IMR-90 (cell line): ENCODE measurements at regions not wholly inside any gene's neighbourhood (a gene's known extent, or its start where the extent isn't known, plus 50 kb on each side); places are given as distances from the start of the nearest gene placed in this dataset.

Experiments
- ATAC-seq: fragments of 200-7000 bp; cut with Tn5 transposase; 2 replicates; pipeline ENCODE4 v1.9.1; 2020; ENCODE audit warnings: low read depth, mild to moderate bottlenecking, moderate library complexity
- BruUV-seq: library from RNA; stranded (reverse); fragments of 400-500 nt; replicated peaks from 2 replicates; lab custom pipeline; 2021; lab: Mats Ljungman, UMichigan
- CTCF ChIA-PET: fragments of 300-600 bp; formaldehyde crosslinking; extraction: SDS; loops from one replicate; lab custom pipeline; 2021; ENCODE audit warnings: antibody characterized with exemption; lab: Yijun Ruan, JAX
- POLR2A ChIA-PET: fragments of 300-600 bp; sonication (Branson Sonifier 250); formaldehyde crosslinking; loops from one replicate; lab custom pipeline; 2022; ENCODE audit warnings: antibody characterized with exemption; ENCODE audit not compliant: unreplicated experiment; lab: Charles Lee
- DNase-seq: peaks from one replicate; pipeline ENCODE4 v3.0.0; 2013
- H2AFZ ChIP-seq: replicated peaks from 2 replicates; pipeline ENCODE3; 2013; ENCODE audit warnings: low read length, mild to moderate bottlenecking; ENCODE audit not compliant: poor library complexity
- H2AK5ac ChIP-seq: 2 replicates; pipeline ENCODE4 v1.6.1; 2013; ENCODE audit warnings: low read depth, low read length, inconsistent platforms
- H2AK9ac ChIP-seq: replicated peaks from 2 replicates; pipeline ENCODE3; 2013; ENCODE audit warnings: mild to moderate bottlenecking, low read depth, low read length, moderate library complexity; ENCODE audit not compliant: poor library complexity
- H2BK120ac ChIP-seq: 2 replicates; pipeline ENCODE4 v1.6.1; 2013; ENCODE audit warnings: low read depth, low read length, inconsistent platforms
- H2BK15ac ChIP-seq: 3 replicates; pipeline ENCODE4 v1.6.1; 2013; ENCODE audit warnings: low read depth, low read length, inconsistent platforms
- H2BK20ac ChIP-seq: 2 replicates; pipeline ENCODE4 v1.6.1; 2013; ENCODE audit warnings: low read depth, mild to moderate bottlenecking, inconsistent platforms, low read length, moderate library complexity
- H2BK5ac ChIP-seq: 2 replicates; pipeline ENCODE4 v1.6.1; 2013; ENCODE audit warnings: mild to moderate bottlenecking, low read depth, low read length, inconsistent platforms; ENCODE audit not compliant: poor library complexity, severe bottlenecking
- H3K14ac ChIP-seq: replicated peaks from 2 replicates; pipeline ENCODE4 v1.6.1; 2013; ENCODE audit warnings: low read depth, low read length, inconsistent platforms
- H3K18ac ChIP-seq: 2 replicates; pipeline ENCODE4 v1.6.1; 2013; ENCODE audit warnings: low read depth, low read length, control low read depth
- H3K23ac ChIP-seq: 2 replicates; pipeline ENCODE4 v1.6.1; 2013; ENCODE audit warnings: low read depth, low read length, inconsistent platforms
- H3K27ac ChIP-seq: 2 replicates; pipeline ENCODE4 v1.5.1; 2013; ENCODE audit warnings: mild to moderate bottlenecking, control low read depth, low read length; ENCODE audit not compliant: insufficient read depth
- H3K27me3 ChIP-seq: 2 replicates; pipeline ENCODE4 v1.6.1; 2013; ENCODE audit warnings: low read length; ENCODE audit not compliant: control insufficient read depth, insufficient read depth
- H3K36me3 ChIP-seq: 2 replicates; pipeline ENCODE4 v1.6.1; 2013; ENCODE audit warnings: low read length, mixed read lengths; ENCODE audit not compliant: control insufficient read depth, insufficient read depth
- H3K4ac ChIP-seq: 2 replicates; pipeline ENCODE4 v1.6.1; 2013; ENCODE audit warnings: low read depth, low read length, inconsistent platforms
- H3K4me1 ChIP-seq: 2 replicates; pipeline ENCODE4 v1.6.1; 2013; ENCODE audit warnings: low read length, mixed read lengths; ENCODE audit not compliant: control insufficient read depth, insufficient read depth
- H3K4me2 ChIP-seq: 2 replicates; pipeline ENCODE4 v1.6.1; 2013; ENCODE audit warnings: low read depth, mild to moderate bottlenecking, control low read depth, low read length, moderate library complexity
- H3K4me3 ChIP-seq: 2 replicates; pipeline ENCODE4 v1.5.1; 2013; ENCODE audit warnings: low read depth, mild to moderate bottlenecking, control low read depth, low read length, moderate library complexity; ENCODE audit not compliant: insufficient read depth
- H3K56ac ChIP-seq: 2 replicates; pipeline ENCODE4 v1.6.1; 2013; ENCODE audit warnings: low read length, inconsistent platforms; ENCODE audit not compliant: insufficient read depth; ENCODE audit errors: extremely low read depth
- H3K79me1 ChIP-seq, 2 experiments: 2 replicates each; pipeline ENCODE4 v1.6.1; 2013; ENCODE audit warnings: low read length in 2 of 2, inconsistent platforms in 1 of 2, low read depth in 1 of 2
- H3K9ac ChIP-seq: 2 replicates; pipeline ENCODE4 v1.6.1; 2013; ENCODE audit warnings: low read depth, low read length, control low read depth
- H3K9me1 ChIP-seq: 2 replicates; pipeline ENCODE4 v1.6.1; 2013; ENCODE audit warnings: low read length, inconsistent platforms; ENCODE audit not compliant: insufficient read depth
- H3K9me3 ChIP-seq: 2 replicates; pipeline ENCODE4 v1.6.1; 2013; ENCODE audit warnings: low read length; ENCODE audit not compliant: control insufficient read depth, insufficient read depth
- H4K20me1 ChIP-seq: 2 replicates; pipeline ENCODE4 v1.6.1; 2013; ENCODE audit warnings: low read length, inconsistent platforms; ENCODE audit not compliant: insufficient read depth
- H4K5ac ChIP-seq: 2 replicates; pipeline ENCODE4 v1.6.1; 2013; ENCODE audit warnings: mild to moderate bottlenecking, low read depth, low read length, control low read depth
- H4K8ac ChIP-seq, 2 experiments: 2 replicates each; pipeline ENCODE4 v1.6.1; 2013; ENCODE audit warnings: low read depth in 2 of 2, low read length in 2 of 2, control low read depth in 1 of 2, inconsistent platforms in 1 of 2
- H4K91ac ChIP-seq: 2 replicates; pipeline ENCODE4 v1.6.1; 2013; ENCODE audit warnings: low read depth, low read length, inconsistent platforms; ENCODE audit not compliant: insufficient read depth
- NFE2L2 ChIP-seq: fragments of 150-350 bp; IDR thresholded peaks from 2 replicates; pipeline ENCODE4 v1.6.1; 2016; ENCODE audit warnings: low read depth, mild to moderate bottlenecking, low read length
- WGBS, 2 experiments: methylation state at CpG; one replicate each; pipeline versions ENCODE4 v1.1.5 to v1.1.7; 2013; ENCODE audit warnings: missing lambda C conversion rate in 2 of 2; ENCODE audit not compliant: insufficient read length in 1 of 2; ENCODE audit errors: extremely low coverage in 2 of 2; 5-methylcytosine and 5-hydroxymethylcytosine counted together
- dilution Hi-C: fragments of 300-500 bp; cut with HindIII; formaldehyde crosslinking; loops from one replicate; pipeline ENCODE4 v1.14.3; 2018; ENCODE audit warnings: low sequenced_read_pairs; ENCODE audit not compliant: unreplicated experiment
- in situ Hi-C: fragments of 300-500 bp; cut with MboI; formaldehyde crosslinking; loops from 3 replicates; pipeline ENCODE4 v1.14.3; 2019; ENCODE audit warnings: low sequenced_read_pairs, inconsistent platforms, mixed read lengths
- intact Hi-C: fragments of 100-400 bp; cut with micrococcal nuclease; formaldehyde crosslinking; loops from 2 replicates; pipeline ENCODE4 v1.10.0; 2022

- Histone ChIP-seq H3K18ac (no peak overlapping the region), H2BK20ac (no peak overlapping the region), H3K27ac (no peak overlapping the region), H4K5ac (no peak overlapping the region), H3K4me1 (no peaks in the 10 kb centered on the region), H2AK5ac (no peak overlapping the region), H3K23ac (no peak overlapping the region), H3K56ac (no peak overlapping the region), H3K14ac (no peak overlapping the region), H4K20me1 (no peaks in the 10 kb centered on the region; the same call in 1 of the 2 replicates), H3K9me3 (no peaks in the 10 kb centered on the region), H3K4me2 (no peak overlapping the region), H3K9me1 (no peaks in the 10 kb centered on the region), H3K4me3 (no peak overlapping the region), H2AFZ (no peak overlapping the region), H2AK9ac (no peak overlapping the region), H3K9ac (no peak overlapping the region), H2BK5ac (no peak overlapping the region), H3K36me3 (no peaks in the 10 kb centered on the region), H4K91ac (no peak overlapping the region), H2BK15ac (no peak overlapping the region), H3K27me3 (peaks cover 36% of the 10 kb centered on the region), H3K4ac (no peak overlapping the region), H4K8ac (no peak overlapping the region), H2BK120ac (no peak overlapping the region), H3K79me1 (no peaks in the 10 kb centered on the region)
- POLR2A ChIA-PET = no interaction called here
- dilution Hi-C loops (no loop called here), intact Hi-C loops (no loop called here), in situ Hi-C loops (no loop called here)
- CTCF ChIA-PET = no interaction called here
- no CpG with 5 or more reads among the region's 11 CpGs for WGBS, 2 experiments
- no TSS peak for BruUV-seq
- no peak for ATAC-seq
- no peak for TF ChIP-seq NFE2L2
- DNase-seq = no peak
Measured at GRCh38 chr21:43279578-43279894, 110.7 kb downstream of the CRYAA start.
